Transverse colon (tissue), 4 donors: ENCODE measurements at regions not wholly inside any gene's neighbourhood (a gene's known extent, or its start where the extent isn't known, plus 50 kb on each side); places are given as distances from the start of the nearest gene placed in this dataset.

Source experiments
- DNase-seq: peaks from one replicate; pipeline ENCODE4 v3.0.0-alpha.2; 2019
- H3K27ac ChIP-seq, 4 donors: fragments of 200-600 bp; sonication (generic); 2 replicates each; pipeline ENCODE4 v1.5.1; 2016 to 2018; ENCODE audit warnings: inconsistent platforms in 4 of 4
- H3K27me3 ChIP-seq: fragments of 200-600 bp; sonication (generic); 2 replicates; pipeline ENCODE4 v1.5.1; 2017; ENCODE audit warnings: inconsistent platforms
- H3K36me3 ChIP-seq, 4 donors: fragments of 200-600 bp; sonication (generic); 2 replicates each; pipeline ENCODE4 v1.5.1; 2017 to 2019; ENCODE audit warnings: inconsistent platforms in 4 of 4
- H3K4me1 ChIP-seq, 4 donors: fragments of 200-600 bp; sonication (generic); 2 replicates each; pipeline ENCODE4 v1.5.1; 2017 to 2020; ENCODE audit warnings: inconsistent platforms in 4 of 4
- H3K4me3 ChIP-seq, 4 donors: fragments of 200-600 bp; sonication (generic); 1 replicate in 1 of 4; 2 replicates in 3 of 4; pipeline versions ENCODE4 v1.5.1 to v1.6.1; 2017 to 2019; ENCODE audit warnings: inconsistent platforms in 4 of 4
- H3K9me3 ChIP-seq, 2 donors: fragments of 200-600 bp; sonication (generic); 2 replicates each; pipeline ENCODE4 v1.5.1; 2017 to 2019; ENCODE audit warnings: inconsistent platforms in 2 of 2
- EP300 ChIP-seq: sonication (generic); formaldehyde crosslinking; IDR thresholded peaks from one replicate; pipeline ENCODE4 v1.6.1; 2017; ENCODE audit warnings: antibody characterized with exemption, low read depth
- POLR2A ChIP-seq: fragments of 450-650 bp; IDR thresholded peaks from one replicate; pipeline ENCODE4 v1.6.1; 2016; ENCODE audit warnings: antibody characterized with exemption, mild to moderate bottlenecking, moderate library complexity
- POLR2AphosphoS5 ChIP-seq, 3 donors: sonication (generic); formaldehyde crosslinking; IDR thresholded peaks; one replicate each; pipeline ENCODE4 v1.6.1; 2016; ENCODE audit warnings: antibody characterized with exemption in 3 of 3
- WGBS, 2 donors: methylation state at CpG; one replicate each; pipeline ENCODE4 v1.1.5; 2018; ENCODE audit warnings: low coverage in 1 of 2; 5-methylcytosine and 5-hydroxymethylcytosine counted together
- in situ Hi-C, 4 donors: fragments of 200-750 bp; cut with MboI; loops; one replicate each; pipeline versions ENCODE4 v1.15.0 to v1.15.1; 2017; ENCODE audit warnings: low sequenced_read_pairs in 3 of 4, low pct_ligation_motif_present in 1 of 4, low pct_unique_long_range_greater_than_20kb in 1 of 4
- intact Hi-C: fragments of 100-400 bp; cut with DNase I; formaldehyde crosslinking; loops from one replicate; pipeline ENCODE4 v1.15.1; 2023; ENCODE audit warnings: low total_unique reads
- TF ChIP-seq, protein P1 (sequence below), 5 experiments: fragments of 200-600 bp in 3 of 5; fragments of 450-650 bp in 2 of 5; sonication (generic) in 3 of 5; IDR thresholded peaks; 1 replicate in 2 of 5; 2 replicates in 3 of 5; pipeline ENCODE4 v1.5.1; 2016 to 2017; ENCODE audit warnings: antibody characterized with exemption in 5 of 5, inconsistent platforms in 3 of 5, mild to moderate bottlenecking in 2 of 5, moderate library complexity in 1 of 5

DNA sequence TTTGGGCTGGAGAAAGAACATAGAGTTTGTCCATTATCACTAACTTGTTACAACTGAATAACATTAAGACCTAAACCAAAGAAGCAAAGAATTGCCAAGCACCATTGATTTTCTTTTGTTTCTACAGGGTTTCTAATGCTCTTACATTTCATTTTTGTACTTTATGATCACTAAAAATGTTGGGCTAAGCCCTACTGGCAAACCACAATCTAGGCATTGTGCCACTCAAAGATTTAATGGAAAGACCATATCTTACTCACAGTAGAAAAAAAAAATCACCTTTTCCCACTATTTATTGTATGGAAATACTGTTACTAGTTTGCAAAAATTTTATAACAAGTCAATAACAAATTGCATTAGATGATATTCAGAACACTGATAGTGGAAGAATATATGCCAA, 447.4 kb upstream of the PKDCC start:
- no peaks in the 10 kb centered on the region for H3K36me3 ChIP-seq
- TF ChIP-seq EP300, result no peak
- no peak for TF ChIP-seq POLR2A
- TF ChIP-seq, protein P1, sequence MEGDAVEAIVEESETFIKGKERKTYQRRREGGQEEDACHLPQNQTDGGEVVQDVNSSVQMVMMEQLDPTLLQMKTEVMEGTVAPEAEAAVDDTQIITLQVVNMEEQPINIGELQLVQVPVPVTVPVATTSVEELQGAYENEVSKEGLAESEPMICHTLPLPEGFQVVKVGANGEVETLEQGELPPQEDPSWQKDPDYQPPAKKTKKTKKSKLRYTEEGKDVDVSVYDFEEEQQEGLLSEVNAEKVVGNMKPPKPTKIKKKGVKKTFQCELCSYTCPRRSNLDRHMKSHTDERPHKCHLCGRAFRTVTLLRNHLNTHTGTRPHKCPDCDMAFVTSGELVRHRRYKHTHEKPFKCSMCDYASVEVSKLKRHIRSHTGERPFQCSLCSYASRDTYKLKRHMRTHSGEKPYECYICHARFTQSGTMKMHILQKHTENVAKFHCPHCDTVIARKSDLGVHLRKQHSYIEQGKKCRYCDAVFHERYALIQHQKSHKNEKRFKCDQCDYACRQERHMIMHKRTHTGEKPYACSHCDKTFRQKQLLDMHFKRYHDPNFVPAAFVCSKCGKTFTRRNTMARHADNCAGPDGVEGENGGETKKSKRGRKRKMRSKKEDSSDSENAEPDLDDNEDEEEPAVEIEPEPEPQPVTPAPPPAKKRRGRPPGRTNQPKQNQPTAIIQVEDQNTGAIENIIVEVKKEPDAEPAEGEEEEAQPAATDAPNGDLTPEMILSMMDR (IDR thresholded peaks at IDR 0.05), result no peak
- TF ChIP-seq POLR2AphosphoS5 (IDR thresholded peaks at IDR 0.05), result no peak
- intact Hi-C loops, result no loop called here
- H3K9me3 ChIP-seq, result no peaks in the 10 kb centered on the region
- H3K27ac ChIP-seq, result no peak overlapping the region
- peaks cover 0 to 12% (median 0%) of the 10 kb centered on the region in 4 donors for H3K4me1 ChIP-seq
- no peak for DNase-seq
- H3K4me3 ChIP-seq, result no peak overlapping the region
- no peaks in the 10 kb centered on the region for H3K27me3 ChIP-seq
- in situ Hi-C loops, result no loop called here

- Histone ChIP-seq H3K27me3 (no peaks in the 10 kb centered on the region), H3K27ac (no peak overlapping the region), H3K4me3 (no peak overlapping the region), H3K4me1 (peaks cover 0 to 12% (median 0%) of the 10 kb centered on the region in 4 donors), H3K9me3 (no peaks in the 10 kb centered on the region), H3K36me3 (no peaks in the 10 kb centered on the region)
- DNase-seq, result no peak
- TF ChIP-seq POLR2AphosphoS5 (IDR thresholded peaks at IDR 0.05) (no peak), EP300 (no peak), POLR2A (no peak)
- TF ChIP-seq, protein P1 (IDR thresholded peaks at IDR 0.05), result no peak
- in situ Hi-C loops (no loop called here), intact Hi-C loops (no loop called here)
- WGBS, 2 donors, result 58 to 82% methylated on average over 2 of the region's 2 CpGs
These were observed 445.5 kb upstream of the PKDCC start for GRCh38 chr2:41602341-41602740.

DNA sequence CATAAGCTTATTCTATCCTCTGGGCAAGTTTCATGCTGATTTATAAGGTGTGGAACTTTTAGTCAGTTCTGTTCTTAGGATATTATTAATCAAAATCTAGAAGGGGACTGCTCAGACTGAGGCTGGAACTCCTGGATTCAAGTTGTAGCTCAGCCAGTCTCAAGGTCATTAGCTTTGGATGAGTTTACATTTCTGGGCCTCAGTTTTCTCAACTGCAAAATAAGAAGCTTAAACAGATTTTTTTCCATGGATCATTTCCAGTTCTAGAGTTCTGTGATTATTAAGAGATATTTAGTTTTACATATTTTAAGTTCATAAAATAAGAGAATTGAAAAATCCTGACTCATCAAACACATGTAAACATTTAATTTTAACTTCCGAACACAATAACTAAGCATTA, 442.5 kb upstream of the PKDCC start:
- no peaks in the 10 kb centered on the region for H3K36me3 ChIP-seq
- no peak overlapping the region for H3K27ac ChIP-seq
- intact Hi-C loops, result no loop called here
- DNase-seq, result no peak
- H3K4me3 ChIP-seq, result no peak overlapping the region
- TF ChIP-seq EP300 (no peak), POLR2A (no peak), POLR2AphosphoS5 (IDR thresholded peaks at IDR 0.05) (no peak)
- TF ChIP-seq, protein P1 (IDR thresholded peaks at IDR 0.05), result no peak
- no peaks in the 10 kb centered on the region for H3K4me1 ChIP-seq
- WGBS, 2 donors, result 82% methylated on average over 1 of the region's 1 CpG
- no peaks in the 10 kb centered on the region for H3K9me3 ChIP-seq
- in situ Hi-C loops, result no loop called here
- no peaks in the 10 kb centered on the region for H3K27me3 ChIP-seq

- no peaks in the 10 kb centered on the region for H3K4me1 ChIP-seq
- no peaks in the 10 kb centered on the region for H3K27me3 ChIP-seq
- no peak overlapping the region for H3K4me3 ChIP-seq
- no peaks in the 10 kb centered on the region for H3K9me3 ChIP-seq
- intact Hi-C loops (no loop called here), in situ Hi-C loops (no loop called here)
- H3K36me3 ChIP-seq, result no peaks in the 10 kb centered on the region
- no peak for TF ChIP-seq POLR2AphosphoS5 (IDR thresholded peaks at IDR 0.05)
- TF ChIP-seq EP300, result no peak
- TF ChIP-seq, protein P1 (IDR thresholded peaks at IDR 0.05), result no peak
- TF ChIP-seq POLR2A, result no peak
- DNase-seq, result no peak
- H3K27ac ChIP-seq, result no peak overlapping the region
These were observed 441.9 kb upstream of the PKDCC start for GRCh38 chr2:41605914-41606313.
